ENCODE measurements at regions not wholly inside any gene's neighbourhood (a gene's known extent, or its start where the extent isn't known, plus 50 kb on each side); places are given as distances from the start of the nearest gene placed in this dataset.
"Not testable (repeated sequence)": the region's sequence is repeated elsewhere in the genome, so short reads cannot be mapped to it uniquely, and the experiment has no call there.

DNA sequence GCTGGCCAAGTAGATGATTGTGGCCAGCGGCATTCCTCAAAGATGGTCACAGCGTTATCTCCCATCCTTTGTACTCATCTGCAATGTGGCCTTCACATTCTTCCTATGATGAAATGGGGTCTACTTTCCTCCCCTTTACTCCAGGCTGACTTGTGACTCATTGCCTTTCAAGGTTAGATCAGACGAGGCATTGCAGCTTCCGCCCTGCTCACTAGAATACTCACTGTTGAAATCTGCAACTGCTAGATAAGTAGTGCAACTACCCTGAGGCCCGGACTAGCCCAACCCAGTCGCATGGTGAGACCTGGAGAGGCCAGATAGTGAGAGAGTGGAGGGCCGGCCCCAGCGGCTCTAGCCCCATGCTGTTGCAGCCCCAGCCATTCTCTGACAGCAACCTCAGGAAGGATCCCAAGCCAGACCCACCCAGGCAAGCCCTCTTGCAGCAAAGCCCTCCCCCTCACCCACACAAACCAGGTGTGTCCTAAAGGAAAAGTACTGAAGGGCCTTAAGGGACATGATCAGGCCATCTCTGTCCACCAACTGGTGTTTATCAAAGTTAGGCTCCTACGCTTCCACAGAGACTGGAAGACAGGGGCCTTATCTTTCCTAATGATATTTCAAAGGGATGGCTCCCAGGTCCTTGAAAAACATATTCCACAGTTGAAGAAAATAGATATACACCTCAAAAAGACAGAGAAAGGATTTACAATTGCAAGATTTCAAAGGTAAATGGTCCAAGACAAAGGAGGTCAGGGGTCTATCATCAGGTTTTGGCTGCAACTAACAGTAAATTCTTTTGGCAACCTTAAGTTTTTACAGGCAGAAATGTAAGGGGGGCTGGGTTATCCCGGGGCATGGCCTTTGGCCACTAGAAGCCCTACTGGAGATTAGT, 107.2 kb upstream of the TRIM24 start:
- DNase-seq: no peak
- intact Hi-C loops (cut with DNase I): no loop called here

DNA sequence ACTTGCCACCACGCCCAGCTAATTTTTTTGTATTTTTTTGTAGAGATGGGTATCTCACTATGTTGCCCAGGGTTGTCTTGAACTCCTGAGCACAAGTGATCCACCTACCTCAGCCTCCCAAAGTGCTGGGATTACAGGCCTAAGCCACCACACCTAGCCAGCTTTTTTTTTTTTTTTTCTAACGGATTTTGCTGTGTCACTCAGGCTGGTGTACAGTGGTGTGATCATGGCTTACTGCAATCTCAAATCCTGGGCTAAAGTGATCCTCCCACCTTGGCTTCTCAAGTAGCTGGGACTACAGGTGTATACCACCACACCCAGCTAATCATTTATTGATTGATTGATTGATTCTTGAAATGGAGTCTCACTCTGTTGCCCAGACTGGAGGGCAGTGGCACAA, 106.0 kb upstream of the TRIM24 start:
- intact Hi-C loops (cut with DNase I): no loop called here

DNA sequence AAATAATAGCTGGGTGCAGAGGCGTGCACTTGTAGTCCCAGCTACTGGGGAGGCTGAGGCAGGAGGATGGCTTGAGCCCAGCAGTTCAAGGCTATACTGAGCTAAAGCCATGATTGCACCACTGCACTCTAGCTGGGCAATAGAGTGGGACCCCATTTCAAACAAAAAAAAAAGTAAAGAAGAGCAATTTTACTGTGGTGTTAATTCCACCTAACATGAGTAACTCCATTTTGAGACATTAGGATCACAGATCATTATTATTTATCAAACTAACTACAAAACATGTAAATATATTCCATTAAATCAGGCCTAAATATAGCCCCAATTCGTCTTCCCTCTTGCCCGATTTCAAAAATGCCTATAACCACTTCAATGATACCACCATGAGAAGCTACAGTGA, 104.8 kb upstream of the TRIM24 start:
- intact Hi-C loops (cut with DNase I): no loop called here
- no peak for DNase-seq

More for the DNA sequence above, 106.0 kb upstream of the TRIM24 start:
- DNase-seq: no peak

- intact Hi-C loops (cut with DNase I): no loop called here
- DNase-seq: no peak
Measured at GRCh38 chr7:138358850-138359341, 101.2 kb upstream of the TRIM24 start.

DNA sequence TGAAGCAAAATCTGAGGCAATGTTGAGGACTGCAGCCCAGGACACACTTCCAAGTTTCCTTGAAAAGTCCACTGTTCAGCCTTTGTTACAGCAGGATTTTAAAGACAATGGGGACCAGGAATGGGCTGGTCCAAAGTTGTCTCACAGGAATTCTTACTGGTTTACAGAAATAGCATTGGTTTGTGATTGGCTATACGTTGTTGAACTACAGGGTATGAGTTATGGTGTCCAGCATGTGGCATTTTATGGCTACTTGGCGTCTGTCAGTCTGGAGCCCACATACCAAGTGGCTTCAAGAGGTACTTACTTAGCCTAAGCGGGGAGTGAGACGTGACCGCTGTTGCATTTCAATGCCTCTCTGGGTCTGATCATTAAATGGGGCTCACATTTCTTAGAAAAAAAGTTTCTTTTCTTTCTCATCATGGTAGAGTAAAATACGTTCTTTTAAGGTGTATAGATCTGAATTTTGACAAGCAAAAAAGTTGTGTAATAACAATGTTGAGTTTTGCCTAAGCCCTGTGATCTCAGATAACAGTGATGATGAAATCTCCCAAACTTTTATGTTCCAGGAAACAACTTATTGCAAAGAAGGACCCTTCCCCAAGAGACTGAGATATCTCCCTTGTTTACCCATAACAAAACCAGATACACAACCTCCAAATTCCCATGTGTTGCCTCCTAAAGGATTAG, 100.0 kb upstream of the TRIM24 start:
- intact Hi-C loops (cut with DNase I): no loop called here
- DNase-seq: no peak

- no peak for DNase-seq
- intact Hi-C loops (cut with DNase I): no loop called here
Measured at GRCh38 chr7:138363721-138364120, 96.3 kb upstream of the TRIM24 start.

DNA sequence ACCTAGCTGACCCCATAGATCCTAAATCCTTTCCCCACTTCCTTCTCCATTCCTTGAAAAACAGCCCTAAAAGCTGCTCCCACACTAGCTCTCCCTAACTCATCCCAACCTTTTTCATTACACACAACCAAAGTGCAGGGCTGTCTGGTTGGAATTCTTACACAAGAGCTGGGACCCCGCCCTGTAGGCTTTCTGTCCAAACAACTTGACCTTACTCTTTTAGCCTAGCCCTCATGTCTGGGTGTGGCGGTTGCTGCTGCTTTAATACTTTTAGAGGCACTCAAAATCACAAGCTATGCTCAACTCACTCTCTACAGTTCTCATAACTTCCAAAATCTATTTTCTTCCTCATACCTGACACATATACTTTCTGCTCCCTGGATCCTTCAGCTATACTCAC, 93.9 kb upstream of the TRIM24 start:
- DNase-seq; intact Hi-C loops (cut with DNase I): not testable (repeated sequence)

DNA sequence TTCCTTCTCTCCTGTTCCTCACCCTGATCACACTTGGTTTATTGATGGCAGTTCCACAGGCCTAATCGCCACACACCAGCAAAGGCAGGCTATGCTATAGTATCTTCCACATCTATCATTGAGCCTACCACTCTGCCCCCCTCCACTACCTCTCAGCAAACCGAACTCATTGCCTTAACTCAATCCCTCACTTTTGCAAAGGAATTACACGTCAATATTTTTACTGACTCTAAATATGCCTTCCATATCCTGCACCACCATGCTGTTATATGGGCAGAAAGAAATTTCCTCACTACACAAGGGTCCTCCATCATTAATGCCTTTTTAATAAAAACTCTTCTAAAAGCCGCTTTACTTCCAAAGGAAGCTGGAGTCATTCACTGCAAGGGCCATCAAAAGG, 93.4 kb upstream of the TRIM24 start:
- DNase-seq; intact Hi-C loops (cut with DNase I): not testable (repeated sequence)

GRCh38 chr7:138369797-138370196, 90.3 kb upstream of the TRIM24 start:
- intact Hi-C loops (cut with DNase I): no loop called here

GRCh38 chr7:138370956-138371355, 89.1 kb upstream of the TRIM24 start:
- no peak for DNase-seq
- intact Hi-C loops (cut with DNase I): no loop called here

More at GRCh38 chr7:138369797-138370196, 90.3 kb upstream of the TRIM24 start:
- DNase-seq: no peak

DNA sequence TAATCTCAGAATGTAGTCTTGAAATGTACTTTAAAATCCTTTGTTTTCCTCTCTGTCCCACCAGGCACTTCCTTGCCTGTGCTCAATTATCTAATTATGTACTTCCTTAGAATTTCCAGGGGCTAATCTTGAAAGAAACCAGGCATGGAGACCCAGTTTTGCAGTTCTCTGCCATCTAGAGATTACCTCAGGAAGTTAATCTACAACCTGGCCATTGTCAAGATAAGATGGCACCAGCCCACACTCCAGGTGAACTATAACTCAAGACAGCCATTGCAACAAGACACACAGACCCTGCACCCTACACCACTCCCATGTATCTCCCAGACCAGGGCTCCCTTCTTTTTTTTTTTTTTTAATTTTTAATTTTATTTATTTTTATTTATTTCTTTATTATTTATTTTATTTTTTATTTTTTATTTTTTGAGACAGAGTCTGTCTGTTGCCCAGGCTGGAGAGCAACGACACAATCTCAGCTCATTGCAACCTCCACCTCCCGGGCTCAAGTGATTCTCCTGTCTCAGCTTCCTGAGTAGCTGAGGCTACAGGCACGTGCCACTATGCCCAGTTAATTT, 85.9 kb upstream of the TRIM24 start:
- intact Hi-C loops (cut with DNase I): no loop called here
- DNase-seq: no peak

- intact Hi-C loops (cut with DNase I): no loop called here
Measured at GRCh38 chr7:138377306-138377705, 82.8 kb upstream of the TRIM24 start.

DNA sequence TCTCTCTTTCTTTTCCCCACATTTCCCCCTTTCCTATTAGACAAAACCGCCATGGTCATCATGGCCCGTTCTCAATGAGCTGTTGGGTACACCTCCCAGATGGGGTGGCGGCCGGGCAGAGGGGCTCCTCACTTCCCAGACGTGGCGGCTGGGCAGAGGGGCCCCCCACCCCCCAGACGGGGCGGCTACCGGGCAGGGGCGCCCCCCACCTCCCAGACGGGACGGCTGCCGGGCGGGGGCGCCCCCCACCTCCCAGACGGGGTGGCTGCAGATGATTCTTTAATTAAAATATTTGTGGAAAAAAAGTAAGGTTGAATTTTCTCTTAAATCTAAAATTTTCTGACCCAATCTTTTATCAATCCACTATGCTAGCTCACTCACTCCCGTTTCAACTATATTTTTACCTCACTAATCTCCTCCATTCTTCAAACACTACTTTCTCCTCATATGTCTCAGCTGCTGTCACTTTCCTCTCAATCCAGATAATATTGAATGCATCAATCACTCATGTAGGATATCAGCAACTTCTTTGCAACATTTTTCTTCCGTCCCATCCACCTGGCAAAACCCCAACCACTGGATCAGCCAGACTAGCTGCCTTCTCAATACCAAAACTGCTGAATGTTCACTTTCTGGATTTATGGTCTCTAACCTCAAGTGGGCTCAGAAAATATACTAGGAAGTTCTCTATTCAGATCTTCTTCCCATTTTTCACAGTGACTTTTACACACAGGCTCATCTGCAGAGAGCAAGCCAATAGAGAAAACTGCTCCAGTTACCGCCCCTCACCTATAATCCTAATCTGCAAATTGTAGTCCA, 81.1 kb upstream of the TRIM24 start:
- intact Hi-C loops (cut with DNase I): no loop called here
- DNase-seq: no peak

More at GRCh38 chr7:138377306-138377705, 82.8 kb upstream of the TRIM24 start:
- DNase-seq: no peak

- no peak for DNase-seq
- intact Hi-C loops (cut with DNase I): no loop called here
Measured at GRCh38 chr7:138382862-138383565, 77.0 kb upstream of the TRIM24 start.

DNA sequence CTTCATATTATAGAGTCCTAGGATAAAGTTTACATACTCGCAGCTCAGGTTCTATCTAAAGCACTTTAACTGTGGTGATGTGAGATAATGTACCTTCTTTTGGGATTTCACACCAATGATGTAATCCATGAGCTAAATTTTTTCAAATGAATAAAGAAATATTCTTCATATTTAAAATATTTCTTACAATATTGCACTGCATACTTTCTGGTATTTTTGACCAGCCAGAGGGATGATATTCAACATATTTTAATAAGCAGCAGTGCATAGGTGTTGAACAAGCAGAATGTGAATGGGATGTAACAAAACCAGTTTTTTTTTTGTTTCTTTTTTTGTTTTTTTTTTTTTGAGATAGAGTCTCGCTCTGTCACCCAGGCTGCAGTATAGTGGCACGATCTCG, 73.2 kb upstream of the TRIM24 start:
- intact Hi-C loops (cut with DNase I): no loop called here
- no peak for DNase-seq

- DNase-seq: no peak
- intact Hi-C loops (cut with DNase I): no loop called here
Measured at GRCh38 chr7:138387755-138388475, 72.1 kb upstream of the TRIM24 start.

- DNase-seq: no peak
Measured at GRCh38 chr7:138388673-138389491, 71.2 kb upstream of the TRIM24 start.

More at GRCh38 chr7:138388673-138389491, 71.2 kb upstream of the TRIM24 start:
- intact Hi-C loops (cut with DNase I): no loop called here

Measured in head of caudate nucleus (tissue), 42 donors.